D721Med (cell line): ENCODE measurements at regions not wholly inside any gene's neighbourhood (a gene's known extent, or its start where the extent isn't known, plus 50 kb on each side); places are given as distances from the start of the nearest gene placed in this dataset.

Experiments used
- DNase-seq: peaks from one replicate; pipeline ENCODE4 v3.0.0; 2011; ENCODE audit warnings: low spot score; ENCODE audit not compliant: insufficient read length
- FAIRE-seq: peaks from 2 replicates; lab custom pipeline; 2011; peaks lifted over from hg19 to GRCh38; lab: Jason Lieb, UNC
- CTCF ChIP-seq: IDR thresholded peaks from 2 replicates; pipeline ENCODE4 v1.5.1; 2012; ENCODE audit warnings: mild to moderate bottlenecking, control low read depth; ENCODE audit not compliant: insufficient read depth; ENCODE audit errors: missing control alignments

GRCh38 chr4:127155555-127155954, 477.2 kb upstream of the INTU start:
- no peak for TF ChIP-seq CTCF
- FAIRE-seq (no peak), DNase-seq (no peak)

- FAIRE-seq (no peak), DNase-seq (no peak)
- TF ChIP-seq CTCF = no peak
Measured at GRCh38 chr4:127162741-127163140, 470.0 kb upstream of the INTU start.

- FAIRE-seq (no peak), DNase-seq (no peak)
- TF ChIP-seq CTCF = no peak
Measured at GRCh38 chr4:127165971-127166370, 466.8 kb upstream of the INTU start.

GRCh38 chr4:127174201-127174600, 458.6 kb upstream of the INTU start:
- TF ChIP-seq CTCF = no peak
- DNase-seq = no peak
- FAIRE-seq = no peak

GRCh38 chr4:127174616-127175015, 458.1 kb upstream of the INTU start:
- DNase-seq = no peak
- TF ChIP-seq CTCF = no peak
- FAIRE-seq = no peak

- DNase-seq (no peak), FAIRE-seq (no peak)
- TF ChIP-seq CTCF = no peak
Measured at GRCh38 chr4:127179256-127180087, 453.3 kb upstream of the INTU start.

GRCh38 chr4:127181001-127181400, 451.8 kb upstream of the INTU start:
- TF ChIP-seq CTCF = no peak
- FAIRE-seq = no peak
- no peak for DNase-seq
